Ishikawa (cell line): ENCODE measurements at regions not wholly inside any gene's neighbourhood (a gene's known extent, or its start where the extent isn't known, plus 50 kb on each side); places are given as distances from the start of the nearest gene placed in this dataset.

ENCODE experiments used
- CEBPB ChIP-seq: IDR thresholded peaks from 2 replicates; pipeline ENCODE4 v1.6.1; 2012
- CREB1 ChIP-seq: IDR thresholded peaks from 2 replicates; pipeline ENCODE4 v1.6.1; 2012; ENCODE audit warnings: low read depth
- EGR1 ChIP-seq: IDR thresholded peaks from 2 replicates; pipeline ENCODE4 v1.6.1; 2012
- EP300 ChIP-seq: IDR thresholded peaks from 2 replicates; pipeline ENCODE4 v1.6.1; 2012; ENCODE audit warnings: borderline replicate concordance
- FOXM1 ChIP-seq: IDR thresholded peaks from 2 replicates; pipeline ENCODE4 v1.6.1; 2012; ENCODE audit warnings: low read depth, borderline replicate concordance
- MAX ChIP-seq: IDR thresholded peaks from 2 replicates; pipeline ENCODE4 v1.6.1; 2012
- NFIC ChIP-seq: IDR thresholded peaks from 2 replicates; pipeline ENCODE4 v1.6.1; 2012
- RAD21 ChIP-seq: IDR thresholded peaks from 2 replicates; pipeline ENCODE4 v1.6.1; 2012; ENCODE audit warnings: low read depth
- REST ChIP-seq: IDR thresholded peaks from 2 replicates; pipeline ENCODE4 v1.6.1; 2012; ENCODE audit warnings: low read depth, mild to moderate bottlenecking
- TAF1 ChIP-seq: IDR thresholded peaks from 2 replicates; pipeline ENCODE4 v1.6.1; 2012; ENCODE audit warnings: low read depth, mild to moderate bottlenecking
- TCF12 ChIP-seq: IDR thresholded peaks from 2 replicates; pipeline ENCODE4 v1.6.1; 2012; ENCODE audit warnings: low read depth
- TEAD4 ChIP-seq: IDR thresholded peaks from 2 replicates; pipeline ENCODE4 v1.6.1; 2012
- USF1 ChIP-seq: IDR thresholded peaks from 2 replicates; pipeline ENCODE4 v1.6.1; 2012
- YY1 ChIP-seq: IDR thresholded peaks from 2 replicates; pipeline ENCODE4 v1.6.1; 2012; ENCODE audit warnings: low read depth
- ZBTB7A ChIP-seq: IDR thresholded peaks from 2 replicates; pipeline ENCODE4 v1.6.1; 2012; ENCODE audit warnings: low read depth

GRCh38 chr3:178146406-178146831, 389.8 kb upstream of the KCNMB2 start:
- TF ChIP-seq CREB1 = no peak

GRCh38 chr3:178147001-178147400, 389.2 kb upstream of the KCNMB2 start:
- TF ChIP-seq EGR1 (no peak), YY1 (no peak), MAX (no peak), USF1 (no peak), EP300 (no peak), TCF12 (no peak), TAF1 (no peak), CEBPB (no peak), ZBTB7A (no peak), REST (no peak), FOXM1 (no peak)

GRCh38 chr3:178152031-178152806, 384.0 kb upstream of the KCNMB2 start:
- TF ChIP-seq TEAD4 (no peak), CREB1 (no peak), MAX (no peak), YY1 (no peak), RAD21 (peak; percentile 33; the same call in 1 of the 2 replicates), TAF1 (no peak)

- TF ChIP-seq ZBTB7A (no peak), REST (no peak), USF1 (no peak), TCF12 (no peak), RAD21 (no peak), TAF1 (no peak), NFIC (no peak), CREB1 (no peak), EP300 (no peak), FOXM1 (no peak), YY1 (no peak), EGR1 (no peak), MAX (no peak), CEBPB (no peak), TEAD4 (no peak)
Observed at GRCh38 chr3:178152988-178153387, 383.2 kb upstream of the KCNMB2 start.

GRCh38 chr3:178155521-178155920, 380.7 kb upstream of the KCNMB2 start:
- no peak for TF ChIP-seq NFIC
- TF ChIP-seq EP300 = no peak
- peak; percentile 50 for TF ChIP-seq RAD21
- no peak for TF ChIP-seq REST
